Thyroid gland (tissue), 4 donors: ENCODE measurements at regions not wholly inside any gene's neighbourhood (a gene's known extent, or its start where the extent isn't known, plus 50 kb on each side); places are given as distances from the start of the nearest gene placed in this dataset.

Source experiments
- CTCF ChIP-seq, 6 experiments: fragments of 200-600 bp in 3 of 6; fragments of 450-650 bp in 3 of 6; sonication (generic) in 3 of 6; IDR thresholded peaks; one replicate each; pipeline ENCODE4 v1.5.1; 2016 to 2019; ENCODE audit warnings: antibody characterized with exemption in 6 of 6, mild to moderate bottlenecking in 2 of 6, inconsistent platforms in 1 of 6, moderate library complexity in 1 of 6
- POLR2A ChIP-seq, 2 donors: fragments of 450-650 bp; IDR thresholded peaks; one replicate each; pipeline ENCODE4 v1.6.1; 2017; ENCODE audit warnings: antibody characterized with exemption in 2 of 2, mild to moderate bottlenecking in 2 of 2, moderate library complexity in 1 of 2

GRCh38 chr11:25453471-25453870 lies 878.5 kb upstream of the ANO3 start:
- TF ChIP-seq CTCF (IDR thresholded peaks at IDR 0.05) (no peak), POLR2A (IDR thresholded peaks at IDR 0.05) (no peak)
